ENCODE measurements at regions not wholly inside any gene's neighbourhood (a gene's known extent, or its start where the extent isn't known, plus 50 kb on each side); places are given as distances from the start of the nearest gene placed in this dataset.

DNA sequence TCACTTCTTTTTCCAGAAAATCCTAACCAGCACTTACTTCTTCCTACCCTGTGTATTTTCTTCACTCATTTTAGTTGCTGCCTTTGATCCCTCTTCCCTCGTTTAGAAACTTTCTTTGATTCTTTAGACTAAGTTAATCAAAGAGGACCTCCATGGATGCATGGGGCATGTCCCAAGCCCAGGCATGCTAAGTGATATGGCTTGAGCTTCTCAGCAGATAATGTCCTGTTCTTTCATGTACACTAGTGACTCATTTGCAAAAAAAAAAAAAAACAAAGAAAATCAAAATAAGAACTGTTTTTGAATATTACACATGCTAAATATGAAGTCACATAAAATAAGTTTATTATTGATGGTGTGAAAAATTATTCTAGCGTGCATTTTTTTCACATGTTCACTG lies 800.9 kb downstream of the SATB2 start:
- H3K27me3 ChIP-seq (ENCODE audit: control insufficient read depth, insufficient read depth, low read length): no peaks in the 10 kb centered on the region
- no peak overlapping the region for H3K9ac ChIP-seq (ENCODE audit: low read length)
- no peak overlapping the region for H3K27ac ChIP-seq (ENCODE audit: low read length)
- H3K9me3 ChIP-seq (ENCODE audit: control insufficient read depth, low read depth, low read length): no peaks in the 10 kb centered on the region
- H3K4me1 ChIP-seq (ENCODE audit: control insufficient read depth, low read depth, low read length): no peaks in the 10 kb centered on the region
- no peak overlapping the region for H3K4me3 ChIP-seq (ENCODE audit: low read length)
- H3K36me3 ChIP-seq (ENCODE audit: control insufficient read depth, low read depth, low read length): no peaks in the 10 kb centered on the region

DNA sequence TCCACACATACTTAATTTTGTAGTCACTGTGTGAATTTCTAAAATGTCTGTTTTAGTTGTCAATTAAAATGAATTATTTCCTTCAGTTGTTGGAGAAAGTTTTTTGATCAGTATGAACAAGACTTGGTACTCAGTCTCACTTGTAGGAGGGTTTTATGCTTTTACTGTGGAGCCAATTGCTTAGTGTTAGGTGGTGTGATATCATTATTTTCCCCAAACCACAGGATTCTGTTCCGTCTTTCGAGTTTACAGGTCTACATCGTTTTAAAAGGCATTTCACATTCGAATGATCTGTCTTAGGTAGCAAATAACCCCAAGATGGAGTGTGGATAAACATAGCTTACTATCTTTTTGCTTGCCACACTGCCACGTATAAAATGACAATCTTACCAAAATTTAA lies 803.1 kb downstream of the SATB2 start:
- no peaks in the 10 kb centered on the region for H3K36me3 ChIP-seq (ENCODE audit: control insufficient read depth, low read depth, low read length)
- no peak overlapping the region for H3K9ac ChIP-seq (ENCODE audit: low read length)
- H3K9me3 ChIP-seq (ENCODE audit: control insufficient read depth, low read depth, low read length): no peaks in the 10 kb centered on the region
- H3K4me1 ChIP-seq (ENCODE audit: control insufficient read depth, low read depth, low read length): no peaks in the 10 kb centered on the region
- no peaks in the 10 kb centered on the region for H3K27me3 ChIP-seq (ENCODE audit: control insufficient read depth, insufficient read depth, low read length)
- no peak overlapping the region for H3K27ac ChIP-seq (ENCODE audit: low read length)
- H3K4me3 ChIP-seq (ENCODE audit: low read length): no peak overlapping the region

DNA sequence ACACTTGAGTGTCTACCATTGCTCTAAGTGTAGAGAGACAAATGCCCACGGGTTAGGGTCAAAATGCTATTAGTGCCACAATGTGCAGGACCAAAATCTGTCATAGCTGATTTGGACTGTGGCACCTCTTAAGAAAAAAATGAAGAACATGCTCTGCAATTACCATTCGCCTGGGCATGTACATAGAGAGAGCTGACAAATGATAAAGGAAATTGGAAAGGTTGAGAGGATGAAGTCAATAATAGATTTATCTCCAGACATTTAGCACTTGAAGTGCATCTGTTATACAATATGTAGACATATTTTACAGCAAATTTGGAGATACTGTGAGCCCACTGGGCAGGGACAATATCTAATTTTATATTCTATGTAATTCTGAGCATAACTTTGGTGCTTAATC lies 804.4 kb downstream of the SATB2 start:
- Histone ChIP-seq H3K4me1 (ENCODE audit: control insufficient read depth, low read depth, low read length) (no peaks in the 10 kb centered on the region), H3K36me3 (ENCODE audit: control insufficient read depth, low read depth, low read length) (no peaks in the 10 kb centered on the region), H3K4me3 (ENCODE audit: low read length) (no peak overlapping the region), H3K27ac (ENCODE audit: low read length) (no peak overlapping the region), H3K9me3 (ENCODE audit: control insufficient read depth, low read depth, low read length) (no peaks in the 10 kb centered on the region), H3K9ac (ENCODE audit: low read length) (no peak overlapping the region), H3K27me3 (ENCODE audit: control insufficient read depth, insufficient read depth, low read length) (no peaks in the 10 kb centered on the region)

DNA sequence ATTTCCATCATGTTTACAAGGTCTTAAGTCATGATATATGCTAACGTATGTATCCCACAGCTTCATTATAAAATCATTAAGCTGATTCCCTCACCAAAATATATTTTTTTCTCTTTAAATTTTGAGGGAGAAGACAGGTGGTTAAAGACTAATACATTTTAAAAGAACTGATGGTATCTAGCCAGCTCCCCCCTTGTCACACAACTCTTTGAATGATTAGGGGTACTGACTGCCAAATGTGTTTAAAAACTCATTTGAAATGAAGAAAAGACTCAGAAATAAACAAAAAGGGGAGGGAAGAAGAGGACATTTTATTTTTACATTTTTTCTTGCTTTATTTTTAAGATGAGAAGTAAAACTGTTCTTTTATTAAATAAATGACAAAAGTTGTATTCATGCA lies 805.3 kb downstream of the SATB2 start:
- Histone ChIP-seq H3K4me1 (ENCODE audit: control insufficient read depth, low read depth, low read length) (no peaks in the 10 kb centered on the region), H3K27me3 (ENCODE audit: control insufficient read depth, insufficient read depth, low read length) (no peaks in the 10 kb centered on the region), H3K9me3 (ENCODE audit: control insufficient read depth, low read depth, low read length) (no peaks in the 10 kb centered on the region), H3K36me3 (ENCODE audit: control insufficient read depth, low read depth, low read length) (no peaks in the 10 kb centered on the region), H3K4me3 (ENCODE audit: low read length) (no peak overlapping the region), H3K9ac (ENCODE audit: low read length) (no peak overlapping the region), H3K27ac (ENCODE audit: low read length) (no peak overlapping the region)

DNA sequence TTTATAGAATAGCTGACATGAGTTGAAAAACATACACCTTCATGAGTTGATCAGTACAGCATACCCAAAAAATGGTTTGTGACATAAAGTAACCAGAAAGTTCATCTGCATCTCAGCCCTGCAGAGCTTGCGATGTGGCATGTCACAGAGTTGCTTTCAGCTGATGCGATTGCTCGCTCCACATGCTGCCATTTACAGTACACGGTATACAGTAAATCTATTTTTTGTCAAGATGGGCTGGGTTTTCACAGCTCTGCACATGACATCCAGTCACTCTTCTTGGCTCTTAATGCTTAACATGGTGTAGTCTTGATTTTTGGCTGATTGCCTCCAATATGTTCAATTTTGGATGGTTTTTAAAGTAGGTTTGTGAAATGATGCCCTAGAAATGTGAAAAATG lies 811.9 kb downstream of the SATB2 start:
- H3K27ac ChIP-seq (ENCODE audit: low read length): no peak overlapping the region
- H3K27me3 ChIP-seq (ENCODE audit: control insufficient read depth, insufficient read depth, low read length): no peaks in the 10 kb centered on the region
- no peak overlapping the region for H3K9ac ChIP-seq (ENCODE audit: low read length)
- no peaks in the 10 kb centered on the region for H3K36me3 ChIP-seq (ENCODE audit: control insufficient read depth, low read depth, low read length)
- no peak overlapping the region for H3K4me3 ChIP-seq (ENCODE audit: low read length)
- no peaks in the 10 kb centered on the region for H3K4me1 ChIP-seq (ENCODE audit: control insufficient read depth, low read depth, low read length)
- no peaks in the 10 kb centered on the region for H3K9me3 ChIP-seq (ENCODE audit: control insufficient read depth, low read depth, low read length)

DNA sequence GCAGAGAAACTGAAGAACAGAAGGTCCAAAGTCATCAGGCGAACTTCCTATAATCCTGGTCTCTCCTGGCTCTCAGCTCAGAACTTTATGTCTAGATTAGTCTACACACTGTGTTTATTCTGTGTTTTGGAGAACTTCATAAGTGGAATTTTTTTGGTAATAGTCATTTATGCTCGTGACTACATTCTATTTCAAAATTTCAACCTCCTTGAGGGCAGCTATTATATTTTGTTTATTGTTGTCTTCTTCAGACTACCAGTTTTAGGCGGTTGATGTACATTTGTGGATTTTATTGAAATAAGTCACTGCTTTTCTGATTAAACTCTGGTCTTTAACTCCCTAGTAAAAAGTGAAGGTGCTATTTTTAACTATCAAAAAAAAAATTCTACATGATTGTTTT lies 816.6 kb downstream of the SATB2 start:
- Histone ChIP-seq H3K27me3 (ENCODE audit: control insufficient read depth, insufficient read depth, low read length) (no peaks in the 10 kb centered on the region), H3K9me3 (ENCODE audit: control insufficient read depth, low read depth, low read length) (no peaks in the 10 kb centered on the region), H3K27ac (ENCODE audit: low read length) (no peak overlapping the region), H3K4me3 (ENCODE audit: low read length) (no peak overlapping the region), H3K4me1 (ENCODE audit: control insufficient read depth, low read depth, low read length) (no peaks in the 10 kb centered on the region), H3K36me3 (ENCODE audit: control insufficient read depth, low read depth, low read length) (no peaks in the 10 kb centered on the region), H3K9ac (ENCODE audit: low read length) (no peak overlapping the region)

DNA sequence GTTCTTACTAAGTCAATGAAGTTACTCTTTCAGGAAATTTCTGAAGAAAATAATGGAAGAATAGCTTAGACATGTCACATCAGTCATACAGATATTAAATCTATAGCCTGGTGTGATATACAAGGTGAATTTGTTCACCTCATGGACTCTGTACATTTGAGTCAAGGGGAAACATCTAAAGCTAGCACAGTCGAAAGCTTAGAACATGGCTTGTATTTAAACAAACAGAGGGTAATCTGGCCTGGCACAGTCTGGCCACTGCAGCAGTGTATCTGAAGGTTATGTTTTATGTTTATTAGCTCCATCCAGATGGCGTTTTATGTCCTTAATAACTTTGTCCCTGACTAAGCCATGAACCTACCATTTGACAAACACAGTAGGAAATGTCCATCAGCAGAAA lies 817.3 kb downstream of the SATB2 start:
- Histone ChIP-seq H3K9ac (ENCODE audit: low read length) (no peak overlapping the region), H3K27me3 (ENCODE audit: control insufficient read depth, insufficient read depth, low read length) (no peaks in the 10 kb centered on the region), H3K9me3 (ENCODE audit: control insufficient read depth, low read depth, low read length) (no peaks in the 10 kb centered on the region)

DNA sequence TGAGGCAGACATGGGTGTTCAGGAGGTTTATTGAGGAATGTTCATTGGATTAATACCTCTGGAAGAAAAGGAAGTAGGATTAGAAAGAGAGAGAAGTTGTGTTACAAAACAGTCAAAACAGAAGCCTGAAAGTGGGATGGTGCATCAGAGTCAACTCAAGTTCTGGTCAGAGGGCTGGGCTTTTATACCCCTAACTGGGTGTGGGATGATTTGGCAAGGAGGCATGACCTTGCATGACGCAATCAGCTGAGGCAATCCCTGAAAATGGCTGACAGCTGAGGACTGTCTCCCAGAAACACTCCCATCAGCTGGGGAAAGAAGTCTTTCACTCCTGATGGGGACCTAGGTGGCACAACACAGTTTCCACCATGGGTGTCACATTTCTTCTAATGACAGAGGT lies 818.2 kb downstream of the SATB2 start:
- Histone ChIP-seq H3K27me3 (ENCODE audit: control insufficient read depth, insufficient read depth, low read length) (no peaks in the 10 kb centered on the region), H3K36me3 (ENCODE audit: control insufficient read depth, low read depth, low read length) (no peaks in the 10 kb centered on the region), H3K27ac (ENCODE audit: low read length) (no peak overlapping the region), H3K4me3 (ENCODE audit: low read length) (no peak overlapping the region), H3K4me1 (ENCODE audit: control insufficient read depth, low read depth, low read length) (no peaks in the 10 kb centered on the region), H3K9ac (ENCODE audit: low read length) (no peak overlapping the region), H3K9me3 (ENCODE audit: control insufficient read depth, low read depth, low read length) (no peaks in the 10 kb centered on the region)

More for the DNA sequence above, 817.3 kb downstream of the SATB2 start:
- Histone ChIP-seq H3K27ac (ENCODE audit: low read length) (no peak overlapping the region), H3K36me3 (ENCODE audit: control insufficient read depth, low read depth, low read length) (no peaks in the 10 kb centered on the region), H3K4me1 (ENCODE audit: control insufficient read depth, low read depth, low read length) (no peaks in the 10 kb centered on the region), H3K4me3 (ENCODE audit: low read length) (no peak overlapping the region)

DNA sequence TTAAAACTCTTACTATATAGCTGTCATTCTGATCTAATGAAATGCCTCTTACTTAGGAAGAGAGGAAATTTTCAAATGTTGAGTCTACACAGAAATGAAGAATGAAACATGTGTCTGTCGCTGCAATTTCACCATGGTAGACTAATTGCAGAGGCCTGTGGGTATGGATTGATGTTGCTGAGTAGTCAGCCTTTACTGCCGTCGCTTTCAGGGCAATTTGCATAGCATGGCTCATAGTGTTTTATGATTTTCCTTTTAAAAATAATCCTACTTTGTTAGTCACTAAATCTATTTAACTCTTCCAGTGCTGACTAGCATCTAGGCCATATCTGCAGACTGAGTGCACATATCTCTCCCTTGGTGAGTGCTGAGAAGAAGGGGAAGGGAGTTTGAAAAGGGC lies 819.2 kb downstream of the SATB2 start:
- Histone ChIP-seq H3K4me1 (ENCODE audit: control insufficient read depth, low read depth, low read length) (no peaks in the 10 kb centered on the region), H3K27ac (ENCODE audit: low read length) (no peak overlapping the region), H3K27me3 (ENCODE audit: control insufficient read depth, insufficient read depth, low read length) (no peaks in the 10 kb centered on the region), H3K9me3 (ENCODE audit: control insufficient read depth, low read depth, low read length) (no peaks in the 10 kb centered on the region), H3K9ac (ENCODE audit: low read length) (no peak overlapping the region), H3K4me3 (ENCODE audit: low read length) (no peak overlapping the region), H3K36me3 (ENCODE audit: control insufficient read depth, low read depth, low read length) (no peaks in the 10 kb centered on the region)

DNA sequence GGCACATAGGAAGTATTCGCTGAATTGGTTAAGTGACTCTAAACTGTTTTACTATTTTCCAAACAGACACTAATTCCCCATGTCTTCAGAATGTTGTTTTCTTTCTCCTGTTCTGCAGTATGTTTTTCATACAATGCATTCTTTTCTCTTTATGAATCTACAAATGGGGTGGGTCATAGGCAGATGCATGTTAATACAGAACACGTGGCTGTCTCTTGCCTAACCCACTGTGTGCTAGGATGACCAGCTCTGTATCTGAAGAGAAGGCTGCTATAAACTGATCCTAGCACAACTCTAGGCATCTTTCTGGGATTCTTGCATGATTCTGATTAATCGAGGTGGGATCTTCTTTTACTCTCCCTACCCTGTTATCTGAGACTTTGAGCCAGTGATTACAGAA lies 826.0 kb downstream of the PLCL1 start:
- H3K4me1 ChIP-seq (ENCODE audit: control insufficient read depth, low read depth, low read length): no peaks in the 10 kb centered on the region
- no peak overlapping the region for H3K4me3 ChIP-seq (ENCODE audit: low read length)
- H3K36me3 ChIP-seq (ENCODE audit: control insufficient read depth, low read depth, low read length): no peaks in the 10 kb centered on the region
- H3K27me3 ChIP-seq (ENCODE audit: control insufficient read depth, insufficient read depth, low read length): no peaks in the 10 kb centered on the region
- no peak overlapping the region for H3K9ac ChIP-seq (ENCODE audit: low read length)
- H3K9me3 ChIP-seq (ENCODE audit: control insufficient read depth, low read depth, low read length): no peaks in the 10 kb centered on the region
- no peak overlapping the region for H3K27ac ChIP-seq (ENCODE audit: low read length)

DNA sequence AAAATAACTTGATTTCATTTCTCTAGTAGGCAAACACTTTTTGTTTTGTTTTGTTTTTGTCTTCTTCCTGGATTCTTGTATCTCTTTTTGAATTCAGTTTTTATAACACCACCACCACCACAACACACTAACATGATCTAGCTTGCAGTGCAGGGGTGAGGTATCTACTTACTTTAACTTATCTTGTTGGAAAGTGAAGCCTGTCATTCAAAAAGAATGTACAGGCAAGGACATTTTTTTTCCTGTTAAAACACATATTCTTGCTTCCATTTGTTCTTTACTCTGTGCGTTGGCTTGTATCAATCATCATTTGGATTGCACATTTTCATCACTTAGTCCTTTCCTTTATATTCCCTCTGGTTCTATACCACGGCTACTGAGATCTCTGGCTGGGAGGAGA lies 824.2 kb downstream of the PLCL1 start:
- no peaks in the 10 kb centered on the region for H3K4me1 ChIP-seq (ENCODE audit: control insufficient read depth, low read depth, low read length)

DNA sequence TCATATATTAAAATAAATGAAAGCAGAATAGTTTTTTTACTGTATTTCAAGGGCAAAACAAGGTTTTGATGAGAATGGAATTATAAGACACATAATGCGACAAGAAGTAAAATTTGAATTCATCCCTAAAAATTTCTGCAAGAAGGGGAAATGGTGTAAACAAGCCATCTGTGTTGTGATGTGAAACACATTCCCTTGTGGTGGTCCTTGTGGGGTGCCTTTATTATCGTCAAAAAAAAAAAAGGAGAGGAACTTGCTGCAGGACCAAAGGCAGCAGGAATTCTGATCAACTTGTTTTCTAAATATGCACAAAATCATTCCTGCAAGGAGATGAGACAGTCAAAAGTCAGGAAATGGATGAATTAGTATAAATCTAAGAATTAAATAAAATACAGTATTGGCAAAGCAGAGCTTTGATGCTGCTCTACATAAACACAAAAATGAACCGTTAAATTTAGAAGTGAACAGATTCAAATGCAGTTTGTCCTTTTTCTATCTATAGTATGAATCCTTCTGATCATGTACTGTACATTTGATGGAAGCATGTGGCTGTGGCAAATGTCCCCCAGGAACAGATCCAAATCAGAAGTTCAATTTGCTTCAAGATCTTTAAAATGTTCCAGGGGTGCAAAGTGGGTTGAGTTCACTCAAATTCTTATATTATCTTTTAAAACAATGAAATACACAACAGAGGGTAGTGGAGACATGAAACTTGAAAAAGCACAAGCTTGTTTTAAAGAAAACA lies 818.8 kb downstream of the PLCL1 start:
- H3K9me3 ChIP-seq (ENCODE audit: control insufficient read depth, low read depth, low read length): no peaks in the 10 kb centered on the region
- no peak overlapping the region for H3K4me3 ChIP-seq (ENCODE audit: low read length)
- H3K4me1 ChIP-seq (ENCODE audit: control insufficient read depth, low read depth, low read length): no peaks in the 10 kb centered on the region
- H3K36me3 ChIP-seq (ENCODE audit: control insufficient read depth, low read depth, low read length): no peaks in the 10 kb centered on the region
- H3K9ac ChIP-seq (ENCODE audit: low read length): no peak overlapping the region
- no peak overlapping the region for H3K27ac ChIP-seq (ENCODE audit: low read length)
- H3K27me3 ChIP-seq (ENCODE audit: control insufficient read depth, insufficient read depth, low read length): no peaks in the 10 kb centered on the region

More for the DNA sequence above, 824.2 kb downstream of the PLCL1 start:
- Histone ChIP-seq H3K27me3 (ENCODE audit: control insufficient read depth, insufficient read depth, low read length) (no peaks in the 10 kb centered on the region), H3K36me3 (ENCODE audit: control insufficient read depth, low read depth, low read length) (no peaks in the 10 kb centered on the region), H3K4me3 (ENCODE audit: low read length) (no peak overlapping the region), H3K9ac (ENCODE audit: low read length) (no peak overlapping the region), H3K9me3 (ENCODE audit: control insufficient read depth, low read depth, low read length) (no peaks in the 10 kb centered on the region), H3K27ac (ENCODE audit: low read length) (no peak overlapping the region)

Measured in iPS-18a (cell line).